GM18520 (cell line): ENCODE measurements at regions not wholly inside any gene's neighbourhood (a gene's known extent, or its start where the extent isn't known, plus 50 kb on each side); places are given as distances from the start of the nearest gene placed in this dataset.

Experiments used
- ATAC-seq: cut with Tn5 transposase; IDR thresholded peaks from one replicate; pipeline ENCODE4 v1.9.1; 2021; ENCODE audit not compliant: unreplicated experiment

GRCh38 chr20:23232679-23233308, 117.8 kb upstream of the NXT1 start:
- no peak for ATAC-seq

- ATAC-seq: no peak
These were observed 118.4 kb upstream of the NXT1 start for GRCh38 chr20:23232219-23232581.

- ATAC-seq: no peak
These were observed 118.9 kb upstream of the NXT1 start for GRCh38 chr20:23231561-23232218.

GRCh38 chr20:23230766-23231385, 119.7 kb upstream of the NXT1 start:
- no peak for ATAC-seq

- ATAC-seq: no peak
These were observed 120.6 kb upstream of the NXT1 start for GRCh38 chr20:23229989-23230388.

- ATAC-seq: no peak
These were observed 121.7 kb upstream of the NXT1 start for GRCh38 chr20:23228912-23229311.

GRCh38 chr20:23227976-23228375, 122.6 kb upstream of the NXT1 start:
- ATAC-seq: no peak

GRCh38 chr20:23227274-23227673, 123.3 kb upstream of the NXT1 start:
- ATAC-seq: no peak

GRCh38 chr20:23226612-23227265, 123.9 kb upstream of the NXT1 start:
- ATAC-seq: no peak

GRCh38 chr20:23225407-23226060, 125.1 kb upstream of the NXT1 start:
- no peak for ATAC-seq

- ATAC-seq: no peak
These were observed 125.8 kb upstream of the NXT1 start for GRCh38 chr20:23224806-23225205.

- ATAC-seq: no peak
These were observed 126.5 kb upstream of the NXT1 start for GRCh38 chr20:23223908-23224580.

- no peak for ATAC-seq
These were observed 127.9 kb upstream of the NXT1 start for GRCh38 chr20:23222531-23223200.

- ATAC-seq: no peak
These were observed 130.9 kb upstream of the CD93 start for GRCh38 chr20:23217023-23217422.

- no peak for ATAC-seq
These were observed 129.3 kb upstream of the CD93 start for GRCh38 chr20:23215344-23215995.

- ATAC-seq: no peak
These were observed 128.8 kb upstream of the CD93 start for GRCh38 chr20:23214903-23215302.

GRCh38 chr20:23212464-23212995, 126.4 kb upstream of the CD93 start:
- ATAC-seq: no peak

GRCh38 chr20:23212011-23212410, 125.9 kb upstream of the CD93 start:
- no peak for ATAC-seq

GRCh38 chr20:23211164-23211563, 125.0 kb upstream of the CD93 start:
- ATAC-seq: no peak
